ENCODE measurements at regions not wholly inside any gene's neighbourhood (a gene's known extent, or its start where the extent isn't known, plus 50 kb on each side); places are given as distances from the start of the nearest gene placed in this dataset.

DNA sequence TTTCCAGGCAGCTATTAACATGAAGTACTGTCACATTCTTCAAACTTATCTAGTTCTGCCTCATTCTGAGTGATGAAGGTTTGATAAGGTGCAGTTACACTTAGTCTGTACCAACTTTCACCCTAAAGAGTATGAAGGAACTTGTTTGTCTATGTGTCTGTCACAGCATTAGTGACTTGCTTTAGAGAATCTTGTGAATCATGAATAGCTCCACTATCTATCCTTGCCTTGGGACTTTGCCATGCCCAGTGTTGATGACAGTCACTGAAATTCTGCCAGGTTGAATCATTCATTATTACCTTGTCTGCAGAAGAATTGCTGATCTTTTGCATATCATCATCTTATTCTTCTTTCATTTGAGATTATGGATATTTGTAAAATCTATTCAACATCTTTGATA, 50.9 kb upstream of the A1CF start:
- DNase-seq (ENCODE audit: low read depth) = no peak

DNA sequence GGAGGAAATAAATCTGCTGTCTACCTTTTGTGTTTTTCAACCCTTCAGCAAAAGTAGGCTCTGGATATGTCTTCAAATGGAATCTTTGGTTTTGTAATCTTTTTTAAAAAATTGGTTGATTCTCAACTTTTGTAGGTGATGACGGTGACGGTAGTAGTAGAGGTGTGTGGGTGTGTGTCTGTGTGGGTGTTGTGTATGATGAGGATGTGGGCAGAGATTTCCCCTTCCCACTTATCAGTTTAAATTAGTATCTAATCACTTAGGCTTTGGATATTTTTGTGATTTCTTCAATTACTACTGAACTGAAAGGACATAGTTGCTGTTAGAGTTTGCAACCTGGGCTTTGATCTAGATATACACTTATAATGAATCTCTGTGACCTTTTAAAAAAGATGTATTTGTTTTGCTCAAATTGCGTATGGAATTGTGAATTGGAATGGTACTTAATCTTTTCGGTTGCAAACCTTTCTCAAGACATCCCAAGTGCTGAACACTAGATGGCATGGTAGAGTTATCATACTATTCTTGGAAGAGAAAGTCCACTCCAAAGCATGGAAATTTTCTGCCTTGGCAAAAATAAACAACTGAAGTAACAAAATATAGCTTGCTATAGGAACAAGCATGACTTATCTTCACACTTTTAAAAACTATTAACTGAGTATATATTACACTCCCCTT, 51.9 kb upstream of the A1CF start:
- DNase-seq (ENCODE audit: low read depth) = peak; percentile 52

DNA sequence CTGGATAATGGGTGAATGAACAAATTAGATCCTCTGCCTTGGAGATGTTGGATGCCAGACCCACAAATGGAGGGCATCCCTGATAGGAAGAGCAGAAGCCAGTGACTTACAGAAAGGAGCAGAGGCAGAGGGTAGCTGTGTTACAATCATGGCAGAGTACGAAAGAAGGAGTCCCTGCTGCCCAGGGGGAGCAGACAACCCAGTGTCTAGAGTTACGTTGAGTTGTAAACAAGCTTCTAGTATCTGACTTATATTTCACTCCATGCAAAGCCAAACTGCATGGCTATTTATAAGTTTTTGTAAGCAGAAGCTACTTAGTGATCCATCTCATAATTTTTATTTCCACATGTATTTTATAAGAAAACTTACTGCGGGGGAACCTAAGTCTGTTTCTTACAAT, 56.2 kb upstream of the A1CF start:
- no peak for DNase-seq (ENCODE audit: low read depth)

DNA sequence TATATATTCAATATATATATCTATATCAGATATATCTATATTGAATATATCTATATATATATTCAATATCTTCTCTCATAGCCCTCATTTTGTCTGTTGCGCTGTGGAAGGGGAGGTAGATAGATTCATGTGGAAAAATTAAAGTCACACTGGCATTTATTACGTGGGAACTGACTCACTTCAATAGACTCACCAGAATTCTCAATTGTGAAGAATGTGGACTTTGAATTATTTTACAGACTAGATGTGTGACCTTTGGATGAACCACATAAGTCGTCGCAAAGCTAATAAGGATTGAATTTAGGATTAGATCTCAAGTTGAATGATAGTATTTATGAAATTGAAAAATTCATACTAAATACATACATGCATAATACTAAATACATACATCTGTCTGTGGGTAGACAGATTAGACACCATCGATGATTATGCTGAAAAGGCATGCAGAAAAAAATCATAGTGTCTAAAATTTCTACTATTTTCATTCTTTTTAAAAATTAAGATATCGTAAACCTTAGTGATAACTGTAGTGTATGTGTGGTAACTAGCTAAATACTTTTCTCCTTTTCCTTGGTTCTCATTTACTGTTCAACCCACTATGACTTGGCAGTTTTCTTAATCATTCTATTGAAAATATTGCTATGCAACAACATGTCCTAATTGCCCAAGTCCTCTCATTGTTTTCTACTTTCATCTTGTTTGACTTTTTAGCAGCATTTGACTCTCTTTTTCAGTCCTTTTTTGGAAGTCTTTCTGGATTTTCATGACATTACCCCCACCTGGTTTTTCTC, 61.8 kb upstream of the A1CF start:
- peak; percentile 67 for DNase-seq (ENCODE audit: low read depth)

DNA sequence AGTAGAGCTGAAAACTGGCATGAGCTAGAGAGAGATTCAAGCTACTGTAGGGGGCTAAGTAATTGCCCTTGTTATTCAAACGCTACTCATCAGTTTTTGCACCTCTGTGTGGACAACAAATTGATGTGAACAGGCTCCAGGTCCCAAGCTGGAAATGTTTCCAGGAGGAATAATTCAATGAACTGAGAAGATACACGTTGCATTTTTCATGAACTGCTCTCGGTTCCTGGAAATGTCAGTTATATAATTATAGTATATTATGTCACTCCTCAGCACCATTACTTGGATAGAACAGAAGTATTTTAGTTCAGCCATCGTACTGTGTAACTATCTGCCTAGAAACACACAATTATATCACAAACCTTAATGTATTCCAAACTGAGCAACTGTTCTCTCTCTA, 65.9 kb upstream of the A1CF start:
- DNase-seq (ENCODE audit: low read depth) = no peak

DNA sequence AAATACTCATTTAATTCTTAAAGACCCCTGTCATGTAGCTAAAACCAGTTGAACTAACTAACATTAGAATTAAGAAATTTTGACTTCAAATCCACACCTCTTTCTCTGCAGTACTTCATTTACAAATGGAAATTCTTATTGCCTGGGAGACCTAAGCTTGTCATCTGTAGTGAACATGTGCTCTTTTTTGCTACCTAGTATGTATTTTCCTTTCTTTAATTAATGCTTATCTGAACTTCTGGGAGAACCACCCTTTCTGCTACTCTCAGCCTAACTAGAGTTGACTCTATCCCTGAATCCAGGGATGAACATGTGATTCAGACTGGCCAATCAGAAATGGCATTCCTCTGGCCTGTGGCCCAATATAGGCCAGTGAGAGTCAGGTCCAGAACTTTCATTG, 75.9 kb upstream of the A1CF start:
- no peak for DNase-seq (ENCODE audit: low read depth)

DNA sequence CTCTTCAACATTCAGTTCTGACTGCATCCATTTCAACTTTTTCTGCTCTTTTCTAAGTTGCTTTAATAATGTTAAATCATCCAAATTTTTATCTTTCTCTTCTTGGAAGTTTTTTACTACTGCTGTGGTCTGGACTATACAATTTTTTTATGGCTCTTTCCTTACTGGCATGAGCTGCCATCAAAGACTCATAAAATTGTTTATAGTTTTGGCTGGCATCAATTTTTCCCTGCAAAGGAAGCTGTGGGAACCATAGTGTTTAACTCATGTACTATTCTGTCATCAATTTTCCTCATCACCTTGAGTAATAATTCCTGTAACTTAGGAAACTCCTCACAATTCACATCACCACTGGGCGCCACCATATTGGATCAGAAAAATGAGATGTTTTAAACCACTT, 77.6 kb upstream of the A1CF start:
- DNase-seq (ENCODE audit: low read depth) = no peak

DNA sequence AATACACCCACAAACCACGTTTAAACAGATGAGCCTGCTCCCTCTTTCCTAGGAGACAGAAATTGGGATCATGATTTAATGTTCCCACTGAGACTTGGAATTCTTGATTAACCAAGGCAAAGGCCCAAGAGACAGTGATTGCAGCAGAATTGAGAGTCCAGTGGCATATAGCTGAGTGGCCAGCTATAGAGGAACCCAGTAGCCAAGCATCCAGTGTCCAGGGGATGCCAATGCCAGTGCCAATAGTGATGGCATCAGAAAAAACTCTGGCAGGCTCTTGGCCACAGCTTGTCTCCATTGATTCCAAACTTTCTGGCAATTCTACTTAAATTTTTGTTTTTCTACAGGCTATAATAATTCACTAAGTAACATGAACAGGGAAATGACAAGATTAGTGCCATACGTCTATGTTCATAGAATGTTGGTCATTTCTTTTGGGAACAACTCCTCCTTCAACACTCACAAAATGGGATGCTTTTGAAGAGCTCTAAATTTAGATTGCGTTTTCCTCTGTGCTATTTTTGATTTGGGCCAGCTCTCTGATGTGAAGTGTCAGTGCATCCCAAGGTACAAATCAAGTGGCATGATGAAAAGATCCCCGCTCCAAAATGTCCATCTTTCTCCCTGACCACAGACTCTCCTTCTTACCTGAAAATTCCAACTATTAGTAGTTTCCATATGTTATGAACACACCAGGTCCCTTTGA, 83.1 kb upstream of the A1CF start:
- DNase-seq (ENCODE audit: low read depth) = no peak

DNA sequence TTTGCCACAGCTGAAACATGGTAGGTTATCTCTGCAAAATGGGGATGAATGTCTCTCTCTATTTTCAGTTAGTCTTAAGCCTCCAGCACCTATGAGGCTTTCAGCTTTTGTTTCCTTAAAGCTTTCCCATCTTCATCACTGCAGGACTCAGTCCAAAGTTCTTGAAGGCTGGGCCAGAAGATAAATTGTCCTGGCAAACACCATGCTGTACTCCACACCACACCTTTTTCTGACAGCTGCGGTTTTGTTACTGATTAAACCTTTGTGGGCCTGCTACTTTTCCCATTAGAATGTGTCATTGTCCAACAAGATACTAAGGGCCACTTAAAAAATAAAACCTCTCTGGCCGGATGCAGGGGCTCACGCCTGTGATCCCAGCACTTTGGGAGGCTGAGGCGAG, 87.2 kb upstream of the A1CF start:
- DNase-seq (ENCODE audit: low read depth) = no peak

DNA sequence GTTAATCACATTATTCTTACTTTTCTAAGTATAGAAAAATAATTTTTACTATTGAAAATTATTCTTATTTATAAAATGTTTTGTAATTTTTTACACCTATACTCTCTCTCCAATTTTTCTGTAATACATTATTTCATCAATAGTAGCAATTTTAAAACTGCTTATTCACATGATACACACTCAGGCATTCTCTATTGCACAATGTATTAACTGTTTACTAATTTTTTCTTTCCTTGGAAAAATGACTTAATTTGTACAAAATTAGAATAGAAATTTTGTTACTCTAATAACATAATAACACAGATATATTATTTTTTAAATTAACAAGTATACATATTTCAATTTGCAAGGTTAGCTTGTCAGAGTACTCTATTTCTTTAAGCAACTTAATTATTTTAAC, 92.9 kb upstream of the PRKG1 start:
- no peak for DNase-seq (ENCODE audit: low read depth)

DNA sequence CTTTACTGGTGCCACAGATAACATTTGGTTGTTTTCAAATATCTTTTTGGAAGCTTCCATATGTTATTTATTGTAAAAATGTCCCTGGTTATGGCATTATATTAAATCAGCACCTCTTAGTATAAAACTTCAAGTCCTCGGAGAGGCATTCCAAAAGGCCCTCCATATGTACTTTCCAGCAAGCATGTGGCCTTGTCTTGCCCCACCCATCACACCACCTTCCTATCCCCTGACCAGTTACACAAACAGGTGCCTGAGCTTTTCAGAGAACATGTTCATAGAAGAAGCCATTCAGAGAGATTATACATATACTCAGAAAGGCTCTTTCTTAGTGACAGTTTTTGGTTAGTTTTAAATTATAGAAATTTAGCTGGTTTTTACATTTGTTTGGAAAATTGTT, 92.4 kb upstream of the PRKG1 start:
- no peak for DNase-seq (ENCODE audit: low read depth)

DNA sequence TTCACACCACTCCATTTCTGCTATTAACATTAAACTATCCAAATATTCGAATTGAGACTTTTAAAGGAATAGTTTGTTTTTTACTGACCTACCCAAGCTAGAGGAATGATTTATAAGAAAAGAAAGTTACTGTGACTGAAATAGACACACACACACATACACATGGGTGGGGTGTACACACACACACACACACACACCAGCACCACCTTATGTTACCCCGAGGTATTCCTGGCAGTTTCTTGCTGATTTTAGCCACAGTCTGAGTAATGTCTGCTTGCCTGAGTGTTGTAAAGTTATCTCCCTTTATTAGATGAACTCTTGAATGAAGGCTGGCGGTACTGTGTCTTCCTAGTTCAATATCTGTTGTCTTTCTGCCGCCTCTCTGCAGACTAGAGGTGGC, 91.3 kb upstream of the PRKG1 start:
- no peak for DNase-seq (ENCODE audit: low read depth)

DNA sequence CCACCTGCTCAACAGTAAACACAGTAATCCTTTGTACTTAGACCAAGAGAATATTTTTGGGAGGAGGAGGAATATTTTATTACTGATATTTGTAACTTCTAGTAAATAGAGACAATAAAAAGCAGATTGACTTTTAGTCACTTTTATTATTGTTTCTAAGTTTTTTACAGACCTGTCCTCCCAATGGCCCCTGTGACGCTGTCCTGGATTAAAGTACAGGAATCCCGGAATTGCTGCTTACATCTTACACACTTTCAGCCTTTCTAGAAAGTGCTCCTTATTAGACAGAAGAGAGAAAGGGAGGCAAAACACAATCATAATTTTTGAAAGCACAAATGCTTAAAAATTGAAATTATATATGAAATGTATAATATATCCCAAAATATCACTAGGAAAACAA, 86.4 kb upstream of the PRKG1 start:
- no peak for DNase-seq (ENCODE audit: low read depth)

DNA sequence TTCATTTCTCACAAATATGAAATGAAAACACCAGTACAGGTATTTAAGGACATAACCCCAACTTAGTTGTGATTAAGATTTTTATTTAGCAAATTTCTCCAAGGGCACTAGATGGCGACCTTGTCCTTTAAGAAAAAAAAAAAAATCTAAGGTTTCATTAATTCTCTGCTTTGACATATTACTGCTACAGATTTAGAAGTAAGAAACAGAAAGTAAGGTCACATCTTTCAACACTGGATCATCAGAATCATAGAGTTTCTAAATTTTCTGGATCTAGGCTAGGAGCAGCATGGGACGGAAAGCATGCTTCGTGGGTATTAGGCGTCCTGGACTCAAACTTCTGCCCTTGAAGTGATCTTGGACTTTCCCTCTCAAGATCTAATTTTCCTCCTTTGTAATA, 85.5 kb upstream of the PRKG1 start:
- peak; percentile 41 for DNase-seq (ENCODE audit: low read depth)

DNA sequence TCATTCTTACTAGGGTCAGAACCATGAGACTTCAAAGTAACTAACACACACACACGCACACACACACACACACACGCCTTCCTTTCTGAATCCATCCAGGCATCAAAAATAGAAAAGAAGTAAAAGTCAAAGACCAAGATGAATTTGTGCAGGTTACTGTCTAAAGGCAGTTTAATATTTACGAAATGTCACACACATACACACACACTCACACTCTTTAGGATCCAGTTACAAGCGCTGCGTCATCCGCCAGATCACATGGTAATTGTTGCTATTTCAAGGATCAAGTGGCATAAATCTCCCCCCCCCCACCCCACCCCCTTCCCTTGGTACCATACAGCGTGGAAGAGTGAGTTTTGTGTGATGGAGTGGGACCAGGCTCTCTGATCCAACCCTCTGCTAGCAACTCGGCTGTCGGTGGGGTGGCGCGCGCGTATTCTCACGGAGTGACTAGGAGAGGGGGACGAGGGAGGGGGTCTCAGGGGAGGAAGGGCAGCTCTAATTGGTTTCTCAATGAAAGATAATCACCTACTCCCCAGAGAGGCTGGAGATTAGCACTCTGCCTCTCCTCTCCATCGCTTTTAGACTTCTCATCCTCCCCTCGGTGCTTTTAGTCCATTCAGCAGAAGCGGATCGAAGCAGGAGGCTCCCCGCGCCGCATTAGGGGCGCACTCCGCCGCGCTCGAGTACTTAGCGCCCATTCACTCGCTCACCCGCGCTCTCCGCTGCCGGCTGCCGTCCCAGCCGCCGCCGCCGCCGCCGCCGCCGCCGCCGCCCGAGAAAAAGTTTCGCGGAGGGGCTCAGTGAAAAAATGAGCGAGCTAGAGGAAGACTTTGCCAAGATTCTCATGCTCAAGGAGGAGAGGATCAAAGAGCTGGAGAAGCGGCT, 83.5 kb upstream of the PRKG1 start:
- DNase-seq (ENCODE audit: low read depth) = peak; percentile 88

DNA sequence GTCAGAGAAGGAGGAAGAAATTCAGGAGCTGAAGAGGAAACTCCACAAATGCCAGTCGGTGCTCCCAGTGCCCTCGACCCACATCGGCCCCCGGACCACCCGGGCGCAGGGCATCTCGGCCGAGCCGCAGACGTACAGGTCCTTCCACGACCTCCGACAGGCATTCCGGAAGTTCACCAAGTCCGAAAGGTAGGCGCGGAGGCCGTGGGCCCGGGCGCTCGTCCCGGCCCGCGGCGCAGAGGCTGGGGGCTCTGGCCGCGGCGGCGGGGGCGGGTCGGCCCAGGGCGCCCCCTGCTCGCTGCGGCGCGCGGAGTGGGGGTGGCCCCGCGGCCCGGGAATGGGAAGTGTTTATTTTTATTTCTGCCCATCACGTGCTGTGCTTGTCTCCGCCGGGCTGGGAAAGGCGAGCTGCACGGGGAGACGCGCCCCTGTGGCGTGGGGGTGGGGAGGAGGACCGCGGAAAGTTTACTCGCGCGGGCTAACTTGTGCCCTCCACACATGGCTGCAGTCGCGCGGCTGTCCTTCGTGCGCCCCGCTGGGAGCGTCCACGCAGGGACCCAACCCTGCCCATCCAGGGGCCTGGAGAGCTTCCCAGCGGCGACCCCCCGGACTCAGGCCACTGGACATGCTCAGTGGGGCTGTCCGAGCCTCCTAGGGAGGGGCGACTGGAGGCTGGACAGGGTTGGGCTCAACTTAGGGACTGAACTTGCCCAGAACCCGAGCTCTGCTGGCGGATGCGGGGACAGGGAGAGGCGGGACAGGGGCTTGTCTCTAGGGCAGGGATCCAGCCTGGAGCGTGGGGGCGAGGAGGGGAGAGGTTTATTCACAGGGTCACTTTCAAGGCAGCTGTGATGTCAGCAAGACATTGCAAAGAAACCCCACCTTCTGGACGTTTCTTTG, 82.6 kb upstream of the PRKG1 start:
- DNase-seq (ENCODE audit: low read depth) = peak; percentile 24

DNA sequence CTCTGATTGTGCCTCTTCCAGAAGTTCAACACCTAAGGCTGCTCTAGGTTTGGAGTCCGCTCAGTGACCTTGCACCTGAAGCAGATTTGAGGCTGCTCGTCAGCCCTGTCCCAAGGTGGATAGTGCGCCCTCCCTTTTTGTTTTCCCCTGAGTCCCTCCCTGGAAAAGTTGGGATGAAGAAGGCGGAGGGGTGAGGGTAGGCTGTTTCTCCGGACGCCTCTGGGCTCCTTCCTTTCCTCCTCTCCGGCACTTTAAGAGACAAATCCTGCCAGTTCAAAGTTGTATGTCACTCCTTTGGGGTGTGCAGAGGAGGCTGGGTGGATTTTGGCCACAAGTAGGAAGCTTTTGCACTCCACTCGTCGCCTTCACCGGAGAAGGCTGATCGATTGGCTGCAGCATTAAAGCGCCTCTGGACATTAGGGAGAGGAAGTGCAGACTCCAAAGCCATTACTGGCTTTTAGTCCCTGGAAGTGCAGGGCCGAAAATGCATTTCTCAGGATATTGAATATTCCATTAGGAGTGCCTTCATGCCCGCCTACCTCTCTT, 81.9 kb upstream of the PRKG1 start:
- no peak for DNase-seq (ENCODE audit: low read depth)

DNA sequence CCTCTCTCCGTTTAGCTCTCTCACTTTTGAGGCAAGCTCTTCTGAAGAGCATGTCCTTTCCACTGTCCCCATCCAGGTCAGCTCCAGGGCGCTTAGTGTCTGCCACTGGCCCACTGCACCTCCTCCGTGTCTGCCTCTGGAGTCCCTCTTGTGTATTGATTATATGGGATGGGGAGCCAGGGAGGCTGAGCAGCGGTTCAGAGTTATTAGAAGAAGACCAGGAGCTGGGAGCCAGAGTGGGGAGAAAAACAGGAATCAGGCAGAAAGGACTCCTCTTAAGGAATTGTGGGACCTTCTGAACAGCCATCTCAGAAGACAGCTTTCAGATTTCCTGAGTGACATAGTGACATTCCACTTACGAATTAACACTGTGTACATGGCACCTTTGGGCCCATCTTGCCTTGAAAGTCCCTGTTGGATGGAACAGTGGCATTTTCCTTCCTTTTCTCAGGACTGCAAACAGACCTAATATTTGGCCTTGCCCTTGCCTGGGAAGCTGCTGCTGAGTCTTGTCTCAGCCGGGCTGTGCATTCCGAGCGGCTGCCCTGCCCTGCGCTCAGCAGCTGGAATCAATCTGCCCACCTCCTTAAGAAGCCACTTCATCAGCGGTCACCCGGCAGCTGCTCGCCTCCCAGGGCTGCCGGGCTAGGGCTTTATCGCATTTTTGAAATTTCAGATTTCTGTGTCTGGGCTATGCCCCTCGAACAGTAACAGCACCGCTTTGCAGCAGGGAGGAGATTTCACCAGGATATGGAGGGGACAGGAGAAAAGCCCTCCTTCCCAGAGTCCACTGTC, 81.1 kb upstream of the PRKG1 start:
- DNase-seq (ENCODE audit: low read depth) = peak; percentile 53

DNA sequence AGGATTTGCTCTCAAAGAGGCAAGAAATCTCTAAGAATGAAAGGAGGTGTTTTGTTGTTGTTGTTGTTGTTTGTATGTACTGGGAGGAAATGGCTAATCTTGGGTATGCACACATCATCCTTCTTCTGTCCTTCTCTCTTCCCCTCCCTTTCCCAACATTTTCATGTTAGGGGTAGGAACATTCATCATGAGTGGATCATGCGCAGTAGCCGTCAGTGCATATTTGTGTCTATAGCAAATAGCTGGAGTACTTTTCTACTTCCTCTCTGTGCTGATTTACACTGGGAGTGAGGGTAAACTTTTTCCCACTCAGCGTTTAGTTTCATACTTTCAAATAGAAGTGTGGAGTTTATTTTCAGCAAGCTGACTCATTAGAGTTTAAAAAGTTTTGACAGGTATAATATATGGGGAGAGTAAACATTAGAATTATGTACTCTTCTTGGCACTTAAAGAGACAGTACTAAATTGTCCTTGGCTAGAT, 80.5 kb upstream of the PRKG1 start:
- DNase-seq (ENCODE audit: low read depth) = peak; percentile 66

DNA sequence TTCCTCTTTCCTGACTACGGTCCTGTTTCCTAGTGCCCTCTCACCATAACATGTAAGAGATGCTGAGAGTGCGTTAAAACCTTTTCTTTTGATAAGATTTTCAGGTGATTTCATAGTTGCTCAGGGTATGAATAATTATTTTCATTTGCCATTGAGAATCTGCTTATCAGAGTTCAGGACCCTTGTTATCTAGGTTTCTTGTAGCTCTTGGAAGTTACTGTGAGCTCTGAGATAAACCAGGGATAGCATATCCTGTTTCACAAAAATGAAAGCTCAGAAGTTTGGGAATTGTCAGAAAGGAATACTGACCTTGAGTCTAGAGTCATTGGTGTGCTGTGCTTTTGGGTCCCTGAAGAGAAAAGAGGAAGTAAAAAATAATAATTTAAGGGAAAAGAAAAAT, 76.8 kb upstream of the PRKG1 start:
- DNase-seq (ENCODE audit: low read depth) = no peak
